C4-2B (cell line): ENCODE measurements at regions not wholly inside any gene's neighbourhood (a gene's known extent, or its start where the extent isn't known, plus 50 kb on each side); places are given as distances from the start of the nearest gene placed in this dataset.

Experiments
- ZFX ChIP-seq: fragments of 450-650 bp; IDR thresholded peaks from 2 replicates; pipeline ENCODE4 v1.6.1; 2017
- TF ChIP-seq, protein P1 (sequence below): fragments of 450-650 bp; conservative IDR thresholded peaks from 2 replicates; pipeline ENCODE4 v1.5.1; 2017; ENCODE audit warnings: mild to moderate bottlenecking

DNA sequence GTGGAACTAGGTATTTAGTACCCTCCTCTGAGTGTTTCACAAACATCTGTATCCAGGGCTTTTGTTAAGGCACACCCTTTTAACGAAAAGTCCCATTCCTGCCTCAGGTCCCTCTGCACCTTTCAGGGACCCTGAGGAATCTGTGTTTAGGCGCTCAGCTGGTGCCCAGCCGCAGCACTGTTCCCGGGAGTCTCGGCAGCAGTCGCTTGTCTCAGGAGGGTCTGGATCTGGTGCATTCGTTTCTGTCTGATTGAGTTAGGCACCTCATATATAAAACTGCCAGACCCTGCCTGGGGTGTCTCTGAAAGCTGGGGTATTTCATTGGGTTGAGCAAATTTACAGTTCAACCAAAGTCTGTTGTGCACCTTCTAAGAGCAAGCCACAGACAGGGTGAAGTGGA is 162.8 kb upstream of the TOPAZ1 start:
- TF ChIP-seq, protein P1, sequence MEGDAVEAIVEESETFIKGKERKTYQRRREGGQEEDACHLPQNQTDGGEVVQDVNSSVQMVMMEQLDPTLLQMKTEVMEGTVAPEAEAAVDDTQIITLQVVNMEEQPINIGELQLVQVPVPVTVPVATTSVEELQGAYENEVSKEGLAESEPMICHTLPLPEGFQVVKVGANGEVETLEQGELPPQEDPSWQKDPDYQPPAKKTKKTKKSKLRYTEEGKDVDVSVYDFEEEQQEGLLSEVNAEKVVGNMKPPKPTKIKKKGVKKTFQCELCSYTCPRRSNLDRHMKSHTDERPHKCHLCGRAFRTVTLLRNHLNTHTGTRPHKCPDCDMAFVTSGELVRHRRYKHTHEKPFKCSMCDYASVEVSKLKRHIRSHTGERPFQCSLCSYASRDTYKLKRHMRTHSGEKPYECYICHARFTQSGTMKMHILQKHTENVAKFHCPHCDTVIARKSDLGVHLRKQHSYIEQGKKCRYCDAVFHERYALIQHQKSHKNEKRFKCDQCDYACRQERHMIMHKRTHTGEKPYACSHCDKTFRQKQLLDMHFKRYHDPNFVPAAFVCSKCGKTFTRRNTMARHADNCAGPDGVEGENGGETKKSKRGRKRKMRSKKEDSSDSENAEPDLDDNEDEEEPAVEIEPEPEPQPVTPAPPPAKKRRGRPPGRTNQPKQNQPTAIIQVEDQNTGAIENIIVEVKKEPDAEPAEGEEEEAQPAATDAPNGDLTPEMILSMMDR = no peak
- TF ChIP-seq ZFX = no peak
